ENCODE measurements at regions not wholly inside any gene's neighbourhood (a gene's known extent, or its start where the extent isn't known, plus 50 kb on each side); places are given as distances from the start of the nearest gene placed in this dataset.

- DNase-seq (ENCODE audit: low read depth): no peak
- no peak for TF ChIP-seq CTCF (IDR thresholded peaks at IDR 0.05; ENCODE audit: low read length, missing control alignments)
- no peak overlapping the region for H3K4me3 ChIP-seq (replicated peaks; ENCODE audit: low read depth, low read length)
Measured at GRCh38 chr12:83866477-83866876, 1046.1 kb downstream of the SLC6A15 start.

GRCh38 chr12:83865431-83865830, 1047.2 kb downstream of the SLC6A15 start:
- no peak overlapping the region for H3K4me3 ChIP-seq (replicated peaks; ENCODE audit: low read depth, low read length)
- no peak for DNase-seq (ENCODE audit: low read depth)
- no peak for TF ChIP-seq CTCF (IDR thresholded peaks at IDR 0.05; ENCODE audit: low read length, missing control alignments)

- DNase-seq (ENCODE audit: low read depth): no peak
- H3K4me3 ChIP-seq (replicated peaks; ENCODE audit: low read depth, low read length): no peak overlapping the region
- TF ChIP-seq CTCF (IDR thresholded peaks at IDR 0.05; ENCODE audit: low read length, missing control alignments): no peak
Measured at GRCh38 chr12:83864054-83864453, 1048.5 kb downstream of the SLC6A15 start.

- no peak for TF ChIP-seq CTCF (IDR thresholded peaks at IDR 0.05; ENCODE audit: low read length, missing control alignments)
- DNase-seq (ENCODE audit: low read depth): no peak
- H3K4me3 ChIP-seq (replicated peaks; ENCODE audit: low read depth, low read length): no peak overlapping the region
Measured at GRCh38 chr12:83859021-83859420, 1053.6 kb downstream of the SLC6A15 start.

- no peak for DNase-seq (ENCODE audit: low read depth)
- TF ChIP-seq CTCF (IDR thresholded peaks at IDR 0.05; ENCODE audit: low read length, missing control alignments): no peak
- no peak overlapping the region for H3K4me3 ChIP-seq (replicated peaks; ENCODE audit: low read depth, low read length)
Measured at GRCh38 chr12:83856803-83857202, 1055.8 kb downstream of the SLC6A15 start.

- no peak overlapping the region for H3K4me3 ChIP-seq (replicated peaks; ENCODE audit: low read depth, low read length)
- no peak for DNase-seq (ENCODE audit: low read depth)
- TF ChIP-seq CTCF (IDR thresholded peaks at IDR 0.05; ENCODE audit: low read length, missing control alignments): no peak
Measured at GRCh38 chr12:83850531-83850930, 1062.1 kb downstream of the SLC6A15 start.

- no peak for TF ChIP-seq CTCF (IDR thresholded peaks at IDR 0.05; ENCODE audit: low read length, missing control alignments)
- no peak overlapping the region for H3K4me3 ChIP-seq (replicated peaks; ENCODE audit: low read depth, low read length)
- DNase-seq (ENCODE audit: low read depth): no peak
Measured at GRCh38 chr12:83848702-83849101, 1063.9 kb downstream of the SLC6A15 start.
